GM23248 (cell line): ENCODE measurements at regions not wholly inside any gene's neighbourhood (a gene's known extent, or its start where the extent isn't known, plus 50 kb on each side); places are given as distances from the start of the nearest gene placed in this dataset.

ENCODE experiments used
- DNase-seq: peaks from one replicate; pipeline ENCODE4 v3.0.0-alpha.2; 2015
- H2AFZ ChIP-seq: fragments of 200-600 bp; sonication (generic); 2 replicates; pipeline ENCODE4 v1.6.1; 2016; ENCODE audit warnings: antibody characterized with exemption
- H3F3A ChIP-seq: fragments of 200-600 bp; sonication (generic); 2 replicates; pipeline ENCODE4 v1.6.1; 2016; ENCODE audit warnings: mild to moderate bottlenecking, antibody characterized with exemption, mixed run types; ENCODE audit not compliant: insufficient read depth
- H3K27ac ChIP-seq: fragments of 200-600 bp; sonication (generic); 2 replicates; pipeline ENCODE4 v1.5.1; 2016; ENCODE audit warnings: mild to moderate bottlenecking
- H3K27me3 ChIP-seq: fragments of 200-600 bp; sonication (generic); replicated peaks from 2 replicates; pipeline ENCODE4 v1.6.1; 2016; ENCODE audit warnings: mild to moderate bottlenecking; ENCODE audit not compliant: insufficient read depth
- H3K36me3 ChIP-seq: fragments of 200-600 bp; sonication (generic); 2 replicates; pipeline ENCODE4 v1.6.1; 2016; ENCODE audit warnings: low read depth, mild to moderate bottlenecking
- H3K4me1 ChIP-seq: fragments of 200-600 bp; sonication (generic); 2 replicates; pipeline ENCODE4 v1.6.1; 2016; ENCODE audit warnings: mild to moderate bottlenecking; ENCODE audit not compliant: insufficient read depth
- H3K4me2 ChIP-seq: fragments of 200-600 bp; sonication (generic); one replicate; pipeline ENCODE4 v1.6.1; 2016; ENCODE audit warnings: mild to moderate bottlenecking; ENCODE audit not compliant: unreplicated experiment
- H3K4me3 ChIP-seq: fragments of 200-600 bp; sonication (generic); 2 replicates; pipeline ENCODE4 v1.5.1; 2016; ENCODE audit warnings: mild to moderate bottlenecking
- H3K79me2 ChIP-seq: fragments of 200-600 bp; sonication (generic); 2 replicates; pipeline ENCODE4 v1.6.1; 2016; ENCODE audit warnings: mild to moderate bottlenecking; ENCODE audit not compliant: insufficient read depth
- H3K9ac ChIP-seq: fragments of 200-600 bp; sonication (generic); 2 replicates; pipeline ENCODE4 v1.6.1; 2016; ENCODE audit warnings: mild to moderate bottlenecking
- H3K9me2 ChIP-seq: fragments of 200-600 bp; sonication (generic); 2 replicates; pipeline ENCODE4 v1.6.1; 2016; ENCODE audit warnings: mixed run types, mild to moderate bottlenecking, moderate library complexity; ENCODE audit not compliant: insufficient read depth
- H3K9me3 ChIP-seq: fragments of 200-600 bp; sonication (generic); one replicate; pipeline ENCODE4 v1.6.1; 2017; ENCODE audit warnings: low read depth
- H4K20me1 ChIP-seq: fragments of 200-600 bp; sonication (generic); 2 replicates; pipeline ENCODE4 v1.6.0; 2016; ENCODE audit not compliant: insufficient read depth
- EZH2 ChIP-seq: fragments of 200-600 bp; sonication (generic); IDR thresholded peaks from 2 replicates; pipeline ENCODE4 v1.6.1; 2018; ENCODE audit warnings: antibody characterized with exemption, mild to moderate bottlenecking; ENCODE audit not compliant: insufficient read depth, poor library complexity, severe bottlenecking
- EZH2phosphoT487 ChIP-seq: fragments of 200-600 bp; sonication (generic); IDR thresholded peaks from 2 replicates; pipeline ENCODE4 v1.6.1; 2018; ENCODE audit warnings: antibody characterized with exemption, moderate library complexity, mild to moderate bottlenecking, low read depth; ENCODE audit not compliant: insufficient read depth
- WGBS, 2 experiments: methylation state at CpG; one replicate each; pipeline ENCODE4 v1.1.6; 2015 to 2017; ENCODE audit warnings: low lambda C conversion rate in 2 of 2, low coverage in 1 of 2; ENCODE audit errors: missing lambda C conversion rate in 2 of 2; 5-methylcytosine and 5-hydroxymethylcytosine counted together
- in situ Hi-C: fragments of 300-500 bp; cut with MboI; formaldehyde crosslinking; loops from 2 replicates; pipeline ENCODE4 v1.15.0; 2020

DNA sequence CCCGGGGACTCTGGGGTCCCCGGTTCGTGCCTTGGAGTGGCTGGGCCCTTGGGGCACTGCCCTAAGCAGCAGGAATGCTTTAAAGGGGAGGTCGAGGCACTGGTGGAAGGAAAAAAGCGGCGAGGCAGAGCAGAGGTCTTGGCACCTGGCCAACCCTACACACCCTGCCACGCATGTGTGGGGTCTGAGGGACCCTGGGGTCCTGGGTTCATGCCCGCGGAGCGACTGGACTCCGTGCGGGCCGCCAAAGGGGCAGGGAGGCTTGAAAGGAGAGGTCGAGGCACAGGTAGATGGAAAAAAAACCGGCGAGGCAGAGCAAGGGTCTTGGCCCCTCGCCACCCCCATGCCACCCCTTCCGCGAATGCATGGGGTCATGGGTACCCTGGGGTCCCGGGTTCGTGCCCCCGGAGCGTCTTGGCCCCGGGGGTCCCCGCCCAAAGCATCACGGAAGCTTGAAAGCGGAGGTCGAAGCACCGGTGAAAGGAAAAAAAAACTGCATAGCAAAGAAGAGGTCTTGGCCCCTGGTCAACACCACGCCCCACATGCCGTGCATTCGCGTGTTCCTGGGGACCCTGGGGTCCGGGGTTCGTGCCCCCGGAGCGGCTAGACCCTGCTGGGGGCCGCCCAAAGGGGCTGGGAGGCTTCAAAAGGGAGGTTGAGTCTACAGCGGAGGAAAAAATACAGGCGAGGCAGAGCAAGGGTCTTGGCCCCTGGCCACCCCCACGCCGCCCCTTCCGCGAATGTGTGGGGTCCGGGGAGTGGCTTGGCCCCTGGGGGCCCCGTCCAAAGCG lies 312.9 kb downstream of the ALG10 start:
- no peak overlapping the region for H3K4me2 ChIP-seq
- no peaks in the 10 kb centered on the region for H3K4me1 ChIP-seq
- 19 to 25% methylated on average over 33 to 47 of the region's 47 CpGs for WGBS, 2 experiments
- H3K9me2 ChIP-seq = no peaks in the 10 kb centered on the region
- no peak for DNase-seq
- TF ChIP-seq EZH2 = no peak
- no peak for TF ChIP-seq EZH2phosphoT487
- H3K79me2 ChIP-seq = no peaks in the 10 kb centered on the region
- H3K27me3 ChIP-seq = no peaks in the 10 kb centered on the region
- in situ Hi-C loops = no loop called here
- H3K27ac ChIP-seq = no peak overlapping the region
- H3K9me3 ChIP-seq = no peaks in the 10 kb centered on the region
- no peaks in the 10 kb centered on the region for H4K20me1 ChIP-seq
- no peak overlapping the region for H3K4me3 ChIP-seq
- no peaks in the 10 kb centered on the region for H3F3A ChIP-seq
- H3K36me3 ChIP-seq = no peaks in the 10 kb centered on the region
- no peak overlapping the region for H2AFZ ChIP-seq
- H3K9ac ChIP-seq = no peak overlapping the region

GRCh38 chr12:34335819-34336262 lies 313.5 kb downstream of the ALG10 start:
- no peaks in the 10 kb centered on the region for H3K9me2 ChIP-seq
- DNase-seq = no peak
- H3K4me2 ChIP-seq = no peak overlapping the region
- no peak overlapping the region for H2AFZ ChIP-seq
- no peaks in the 10 kb centered on the region for H3K79me2 ChIP-seq
- H3K27ac ChIP-seq = no peak overlapping the region
- H3K4me1 ChIP-seq = no peaks in the 10 kb centered on the region
- TF ChIP-seq EZH2 = no peak
- no peak for TF ChIP-seq EZH2phosphoT487
- H3K4me3 ChIP-seq = no peak overlapping the region
- in situ Hi-C loops = no loop called here
- H3F3A ChIP-seq = no peaks in the 10 kb centered on the region
- H4K20me1 ChIP-seq = no peaks in the 10 kb centered on the region
- 27 to 33% methylated on average over 24 to 25 of the region's 25 CpGs for WGBS, 2 experiments
- no peak overlapping the region for H3K9ac ChIP-seq
- H3K36me3 ChIP-seq = no peaks in the 10 kb centered on the region
- H3K27me3 ChIP-seq = no peaks in the 10 kb centered on the region
- no peaks in the 10 kb centered on the region for H3K9me3 ChIP-seq

DNA sequence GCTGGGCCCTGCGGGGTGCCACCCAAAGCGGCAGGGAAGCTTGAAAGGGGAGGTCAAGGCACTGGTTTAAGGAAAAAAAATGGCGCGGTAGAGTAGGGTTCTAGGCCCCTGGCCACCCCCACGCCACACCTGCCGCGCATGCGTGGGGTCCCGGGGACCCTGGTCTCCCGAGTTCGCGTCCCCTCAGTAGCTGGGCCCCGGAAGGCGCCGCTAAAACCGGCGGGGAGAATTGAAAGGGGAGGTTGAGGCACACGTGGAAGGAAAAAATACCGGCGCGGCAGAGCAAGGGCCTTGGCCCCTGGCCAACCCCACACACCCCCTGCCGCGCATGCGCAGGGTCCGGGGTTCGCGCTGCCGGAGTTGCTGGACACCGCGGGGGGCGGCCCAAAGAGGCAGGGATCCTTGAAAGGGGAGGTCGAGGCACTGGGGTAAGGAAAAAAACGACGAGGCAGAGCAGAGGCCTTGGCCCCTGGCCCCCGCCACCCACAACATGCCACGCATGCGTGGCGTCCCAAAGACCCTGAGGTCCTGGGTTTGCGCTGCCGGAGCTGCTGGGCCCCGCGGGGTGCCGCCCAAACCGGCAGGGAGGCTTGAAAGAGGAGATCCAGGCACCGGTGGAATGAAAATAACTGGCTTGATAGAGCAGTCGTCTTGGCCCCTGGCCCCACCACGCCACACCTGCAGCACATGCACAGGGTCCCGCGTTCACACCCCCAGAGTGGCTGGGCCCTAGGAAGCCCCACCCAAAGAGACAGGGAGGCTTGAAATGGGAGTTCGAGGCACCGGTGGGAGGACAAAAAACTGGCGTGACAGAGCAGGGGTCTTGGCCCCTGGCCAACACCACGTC lies 314.5 kb downstream of the ALG10 start:
- Histone ChIP-seq H3K4me2 (no peak overlapping the region), H4K20me1 (no peaks in the 10 kb centered on the region)
- WGBS, 2 experiments = 33 to 36% methylated on average over 46 to 53 of the region's 53 CpGs

DNA sequence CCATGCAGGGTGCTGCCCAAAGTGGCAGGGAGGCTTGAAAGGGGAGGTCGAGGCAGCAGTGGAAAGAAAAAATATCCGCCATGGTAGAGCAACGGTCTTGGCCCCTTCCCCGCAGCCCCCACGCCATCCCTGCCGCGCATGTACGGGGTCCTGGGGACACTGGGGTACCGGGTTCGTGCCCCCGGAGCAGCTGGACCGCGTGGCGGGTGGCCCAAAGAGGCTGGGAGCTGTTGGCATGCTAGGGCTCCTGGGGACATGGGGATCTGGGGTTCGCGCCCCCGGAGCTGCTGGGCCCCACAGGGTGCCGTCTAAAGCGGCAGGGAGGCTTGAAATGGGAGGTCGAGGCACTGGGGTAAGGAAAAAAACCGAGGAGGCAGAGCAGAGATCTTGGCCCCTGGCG lies 316.5 kb downstream of the ALG10 start:
- Histone ChIP-seq H3K27ac (no peak overlapping the region), H3K9me3 (no peaks in the 10 kb centered on the region), H3K36me3 (no peaks in the 10 kb centered on the region), H3F3A (no peaks in the 10 kb centered on the region), H3K79me2 (no peaks in the 10 kb centered on the region), H3K9me2 (no peaks in the 10 kb centered on the region), H3K4me3 (no peak overlapping the region), H4K20me1 (no peaks in the 10 kb centered on the region), H3K4me2 (no peak overlapping the region), H3K9ac (no peak overlapping the region), H3K4me1 (no peaks in the 10 kb centered on the region), H3K27me3 (no peaks in the 10 kb centered on the region), H2AFZ (no peak overlapping the region)
- in situ Hi-C loops = no loop called here
- no peak for TF ChIP-seq EZH2phosphoT487
- TF ChIP-seq EZH2 = no peak
- DNase-seq = no peak
- WGBS, 2 experiments = 54 to 59% methylated on average over 22 of the region's 22 CpGs

More for the DNA sequence above, 314.5 kb downstream of the ALG10 start:
- Histone ChIP-seq H3K9me3 (no peaks in the 10 kb centered on the region), H3K4me1 (no peaks in the 10 kb centered on the region), H3K27me3 (no peaks in the 10 kb centered on the region), H3K36me3 (no peaks in the 10 kb centered on the region), H2AFZ (no peak overlapping the region), H3F3A (no peaks in the 10 kb centered on the region), H3K4me3 (no peak overlapping the region), H3K9me2 (no peaks in the 10 kb centered on the region), H3K9ac (no peak overlapping the region), H3K27ac (no peak overlapping the region), H3K79me2 (no peaks in the 10 kb centered on the region)
- TF ChIP-seq EZH2phosphoT487 (no peak), EZH2 (no peak)
- in situ Hi-C loops = no loop called here
- no peak for DNase-seq
